Inferior parietal cortex (tissue), 1 donor: ENCODE measurements at regions not wholly inside any gene's neighbourhood (a gene's known extent, or its start where the extent isn't known, plus 50 kb on each side); places are given as distances from the start of the nearest gene placed in this dataset.
"Not testable (repeated sequence)": the region's sequence is repeated elsewhere in the genome, so short reads cannot be mapped to it uniquely, and the experiment has no call there.

Source experiments
- DNase-seq: peaks from one replicate; pipeline ENCODE4 v3.0.0-alpha.2; 2016; ENCODE audit errors: extremely low spot score

GRCh38 chr6:44737829-44738528 is 350.5 kb downstream of the CDC5L start:
- no peak for DNase-seq

GRCh38 chr6:44738601-44739146 is 351.2 kb downstream of the CDC5L start:
- DNase-seq = no peak

- no peak for DNase-seq
These were observed 351.7 kb downstream of the CDC5L start for GRCh38 chr6:44739181-44739580.

- no peak for DNase-seq
These were observed 353.1 kb downstream of the CDC5L start for GRCh38 chr6:44740566-44741120.

GRCh38 chr6:44742201-44742600 is 354.7 kb downstream of the CDC5L start:
- DNase-seq = no peak

- no peak for DNase-seq
These were observed 355.4 kb downstream of the CDC5L start for GRCh38 chr6:44742828-44743372.

GRCh38 chr6:44760116-44760515 is 372.6 kb downstream of the CDC5L start:
- DNase-seq = not testable (repeated sequence)

- DNase-seq = no peak
These were observed 373.5 kb downstream of the CDC5L start for GRCh38 chr6:44761046-44761445.

- no peak for DNase-seq
These were observed 375.0 kb downstream of the CDC5L start for GRCh38 chr6:44762496-44762895.

GRCh38 chr6:44771647-44772415 is 384.3 kb downstream of the CDC5L start:
- DNase-seq = no peak

- DNase-seq = no peak
These were observed 385.3 kb downstream of the CDC5L start for GRCh38 chr6:44772838-44773237.

GRCh38 chr6:44775121-44775520 is 387.6 kb downstream of the CDC5L start:
- no peak for DNase-seq

GRCh38 chr6:44776344-44776743 is 388.8 kb downstream of the CDC5L start:
- DNase-seq = no peak

GRCh38 chr6:44778513-44778912 is 391.0 kb downstream of the CDC5L start:
- DNase-seq = no peak
